ENCODE measurements at regions not wholly inside any gene's neighbourhood (a gene's known extent, or its start where the extent isn't known, plus 50 kb on each side); places are given as distances from the start of the nearest gene placed in this dataset.

GRCh38 chr1:157307491-157307890 is 169.3 kb upstream of the ETV3 start:
- TF ChIP-seq CTCF (IDR thresholded peaks at IDR 0.05) (no peak), ZNF532 (CRISPR knock-in tag; IDR thresholded peaks at IDR 0.05; ENCODE audit: borderline replicate concordance) (no peak), ZNF512 (CRISPR knock-in tag; IDR thresholded peaks at IDR 0.05; ENCODE audit: borderline replicate concordance) (no peak), FOXJ3 (CRISPR knock-in tag; IDR thresholded peaks at IDR 0.05; ENCODE audit: borderline replicate concordance) (no peak), NFYB (CRISPR knock-in tag; conservative IDR thresholded peaks at IDR 0.05; ENCODE audit: low read depth) (no peak), ZNF263 (CRISPR knock-in tag; IDR thresholded peaks at IDR 0.05; ENCODE audit: low read depth) (no peak), ELF4 (CRISPR knock-in tag; IDR thresholded peaks at IDR 0.05; ENCODE audit: low read depth) (no peak), JUN (CRISPR knock-in tag; IDR thresholded peaks at IDR 0.05) (no peak)

Measured in WTC11 (cell line).